K562 (cell line): ENCODE measurements at regions not wholly inside any gene's neighbourhood (a gene's known extent, or its start where the extent isn't known, plus 50 kb on each side); places are given as distances from the start of the nearest gene placed in this dataset.

Experiments used
- ATAC-seq: fragments of 200-7000 bp; cut with Tn5 transposase; 3 replicates; pipeline ENCODE4 v1.9.1; 2020; ENCODE audit warnings: moderate library complexity
- BruUV-seq: library from RNA; stranded (reverse); fragments of 400-500 nt; replicated peaks from 2 replicates; lab custom pipeline; 2021; lab: Mats Ljungman, UMichigan
- CTCF ChIA-PET: fragments of 300-600 bp; formaldehyde crosslinking; extraction: SDS; loops from one replicate; lab custom pipeline; 2021; ENCODE audit warnings: low intra/inter-chr PET ratio; lab: Yijun Ruan, JAX
- POLR2A ChIA-PET: fragments of 300-600, 350-650 bp; sonication (Branson Sonifier 250); formaldehyde crosslinking; extraction: SDS; loops from one replicate; lab custom pipeline; 2021; ENCODE audit warnings: antibody characterized with exemption, inconsistent platforms; lab: Yijun Ruan, JAX
- DNase-seq, 4 experiments: peaks; one replicate each; pipeline versions ENCODE4 v3.0.0 to v3.0.0-alpha.2; 2011 to 2018; ENCODE audit warnings: low spot score in 3 of 4, mixed read lengths in 3 of 4; ENCODE audit errors: extremely low read depth in 1 of 4
- FAIRE-seq: peaks from 2 replicates; lab custom pipeline; 2011; peaks lifted over from hg19 to GRCh38; lab: Jason Lieb, UNC
- H2AFZ ChIP-seq: 2 replicates; pipeline ENCODE4 v1.6.0; 2011; ENCODE audit warnings: low read depth, low read length, control low read depth, inconsistent platforms
- H3K27ac ChIP-seq: fragments of 200-600 bp; 3 replicates; pipeline ENCODE4 v1.8.0; 2011; ENCODE audit warnings: low read depth, mild to moderate bottlenecking, control low read depth, inconsistent platforms, low read length, moderate library complexity, mixed read lengths; ENCODE audit errors: extremely low read depth
- H3K27me3 ChIP-seq, 2 experiments: fragments of 300-600 bp in 1 of 2; 2 replicates in 1 of 2; 3 replicates in 1 of 2; pipeline versions ENCODE4 v1.6.0 to v1.8.0; 2011; ENCODE audit warnings: inconsistent platforms in 2 of 2, low read length in 2 of 2, mild to moderate bottlenecking in 1 of 2, mixed read lengths in 1 of 2, moderate library complexity in 1 of 2; ENCODE audit not compliant: control insufficient read depth in 2 of 2, insufficient read depth in 2 of 2
- H3K36me3 ChIP-seq: fragments of 300-600 bp; 3 replicates; pipeline ENCODE4 v1.8.0; 2011; ENCODE audit warnings: mild to moderate bottlenecking, low read length, inconsistent platforms; ENCODE audit not compliant: control insufficient read depth, insufficient read depth
- H3K4me1 ChIP-seq, 2 experiments: fragments of 200-600 bp in 1 of 2; replicated peaks in 1 of 2; 2 replicates in 1 of 2; 3 replicates in 1 of 2; pipeline versions ENCODE4 v1.5.1 to v1.8.0; 2011; ENCODE audit warnings: inconsistent platforms in 2 of 2, low read length in 2 of 2, mild to moderate bottlenecking in 1 of 2, mixed read lengths in 1 of 2, moderate library complexity in 1 of 2; ENCODE audit not compliant: control insufficient read depth in 2 of 2, insufficient read depth in 2 of 2
- H3K4me2 ChIP-seq: 2 replicates; pipeline ENCODE4 v1.6.1; 2011; ENCODE audit warnings: low read length, control low read depth, inconsistent platforms, mixed read lengths; ENCODE audit not compliant: insufficient read depth
- H3K4me3 ChIP-seq: fragments of 200-600 bp; sonication (generic), shearing (Covaris generic); 2 replicates; pipeline ENCODE4 v1.5.1; 2016; ENCODE audit warnings: control low read depth, inconsistent platforms
- H3K79me2 ChIP-seq: fragments of 200-600 bp; 3 replicates; pipeline ENCODE4 v1.8.0; 2011; ENCODE audit warnings: low read length, inconsistent platforms; ENCODE audit not compliant: control insufficient read depth, insufficient read depth
- H3K9ac ChIP-seq, 2 experiments: 2 replicates each; pipeline versions ENCODE4 v1.6.0 to v1.6.1; 2011; ENCODE audit warnings: low read depth in 2 of 2, low read length in 2 of 2, control low read depth in 1 of 2, inconsistent platforms in 1 of 2, mild to moderate bottlenecking in 1 of 2, mixed read lengths in 1 of 2; ENCODE audit not compliant: insufficient read depth in 1 of 2
- H3K9me1 ChIP-seq: one replicate; pipeline ENCODE4 v1.6.0; 2011; ENCODE audit warnings: inconsistent platforms, mild to moderate bottlenecking, low read length, moderate library complexity; ENCODE audit not compliant: control insufficient read depth, insufficient read depth
- H3K9me3 ChIP-seq: replicated peaks from 2 replicates; pipeline ENCODE4 v1.5.1; 2011; ENCODE audit warnings: low read depth, low read length, inconsistent platforms; ENCODE audit not compliant: control insufficient read depth, insufficient read depth
- H4K20me1 ChIP-seq: replicated peaks from 2 replicates; pipeline ENCODE4 v1.6.1; 2011; ENCODE audit warnings: low read length, inconsistent platforms, mixed read lengths; ENCODE audit not compliant: control insufficient read depth, insufficient read depth
- CREM ChIP-seq: IDR thresholded peaks from 2 replicates; pipeline ENCODE4 v1.6.1; 2014; ENCODE audit warnings: antibody characterized with exemption, low read depth
- ILF3 ChIP-seq: fragments of 450-650 bp; IDR thresholded peaks from 2 replicates; pipeline ENCODE4 v1.6.1; 2018; ENCODE audit warnings: antibody characterized with exemption, mild to moderate bottlenecking, moderate library complexity, borderline replicate concordance
- NFIC ChIP-seq: fragments of 450-650 bp; IDR thresholded peaks from 2 replicates; pipeline ENCODE4 v1.6.1; 2017; ENCODE audit warnings: mild to moderate bottlenecking, inconsistent platforms
- STAT5B ChIP-seq: fragments of 250-450 bp; sonication (Bioruptor Pico); IDR thresholded peaks from 2 replicates; pipeline ENCODE4 v1.8.0; 2021; ENCODE audit warnings: mild to moderate bottlenecking, inconsistent platforms
- WGBS: fragments of 100-300 bp; shearing (Covaris generic); methylation state at CpG from one replicate; pipeline ENCODE4 v1.1.6; 2016; ENCODE audit warnings: low coverage, mixed read lengths; ENCODE audit not compliant: insufficient coverage; ENCODE audit errors: missing lambda C conversion rate; 5-methylcytosine and 5-hydroxymethylcytosine counted together
- in situ Hi-C: fragments of 300-500 bp; cut with MboI; formaldehyde crosslinking; loops from 4 replicates; pipeline ENCODE4 v1.15.0; 2018; ENCODE audit warnings: inconsistent platforms, mixed read lengths
- intact Hi-C: fragments of 100-400 bp; cut with micrococcal nuclease; formaldehyde crosslinking; loops from 2 replicates; pipeline ENCODE4 v1.14.2; 2022
- TF ChIP-seq, protein P1 (sequence below): fragments of 250-450 bp; sonication (Bioruptor Pico); IDR thresholded peaks from 2 replicates; pipeline ENCODE4 v1.8.0; 2022; ENCODE audit warnings: inconsistent platforms
- TF ChIP-seq, protein P2 (sequence below): fragments of 250-450 bp; sonication (Bioruptor Pico); IDR thresholded peaks from 2 replicates; pipeline ENCODE4 v1.8.0; 2021; ENCODE audit warnings: mild to moderate bottlenecking, moderate library complexity
- TF ChIP-seq, protein P3 (sequence below), 2 experiments: IDR thresholded peaks in 1 of 2; conservative IDR thresholded peaks in 1 of 2; 2 replicates each; pipeline ENCODE4 v1.6.1; 2016; ENCODE audit warnings: low read depth in 2 of 2, mild to moderate bottlenecking in 1 of 2, missing compliant biosample characterization in 1 of 2, missing genetic modification characterization in 1 of 2, moderate library complexity in 1 of 2

DNA sequence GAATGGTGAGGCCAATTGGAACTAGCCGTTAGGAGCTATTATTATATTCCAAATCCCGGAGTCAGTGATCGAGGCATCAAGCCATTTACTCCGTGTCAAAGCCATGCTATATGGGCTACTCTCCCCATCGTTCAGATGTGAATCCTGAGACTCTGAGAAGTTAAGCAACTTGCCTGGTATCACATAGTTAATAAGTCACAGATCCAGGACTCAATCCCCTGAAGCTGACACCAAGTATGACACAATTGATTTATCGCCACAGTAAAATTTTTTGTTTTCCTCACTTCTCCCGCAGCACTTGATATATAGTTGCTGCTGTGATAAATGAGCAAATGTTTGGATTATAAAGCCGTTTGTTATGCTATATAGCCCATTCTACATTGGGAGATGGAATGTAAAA is 50.8 kb upstream of the TSHZ2 start:
- H3K9me3 ChIP-seq, result no peaks in the 10 kb centered on the region
- 1% methylated on average over 8 of the region's 8 CpGs for WGBS
- in situ Hi-C loops (no loop called here), intact Hi-C loops (no loop called here)
- ATAC-seq, result no peak
- ChIA-PET POLR2A (no interaction called here), CTCF (no interaction called here)
- H2AFZ ChIP-seq, result no peak overlapping the region
- TF ChIP-seq ILF3 (no peak), STAT5B (CRISPR knock-in tag) (no peak), CREM (no peak), NFIC (no peak)
- TF ChIP-seq, protein P1, sequence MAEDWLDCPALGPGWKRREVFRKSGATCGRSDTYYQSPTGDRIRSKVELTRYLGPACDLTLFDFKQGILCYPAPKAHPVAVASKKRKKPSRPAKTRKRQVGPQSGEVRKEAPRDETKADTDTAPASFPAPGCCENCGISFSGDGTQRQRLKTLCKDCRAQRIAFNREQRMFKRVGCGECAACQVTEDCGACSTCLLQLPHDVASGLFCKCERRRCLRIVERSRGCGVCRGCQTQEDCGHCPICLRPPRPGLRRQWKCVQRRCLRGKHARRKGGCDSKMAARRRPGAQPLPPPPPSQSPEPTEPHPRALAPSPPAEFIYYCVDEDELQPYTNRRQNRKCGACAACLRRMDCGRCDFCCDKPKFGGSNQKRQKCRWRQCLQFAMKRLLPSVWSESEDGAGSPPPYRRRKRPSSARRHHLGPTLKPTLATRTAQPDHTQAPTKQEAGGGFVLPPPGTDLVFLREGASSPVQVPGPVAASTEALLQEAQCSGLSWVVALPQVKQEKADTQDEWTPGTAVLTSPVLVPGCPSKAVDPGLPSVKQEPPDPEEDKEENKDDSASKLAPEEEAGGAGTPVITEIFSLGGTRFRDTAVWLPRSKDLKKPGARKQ (CRISPR knock-in tag), result no peak
- TF ChIP-seq, protein P2, sequence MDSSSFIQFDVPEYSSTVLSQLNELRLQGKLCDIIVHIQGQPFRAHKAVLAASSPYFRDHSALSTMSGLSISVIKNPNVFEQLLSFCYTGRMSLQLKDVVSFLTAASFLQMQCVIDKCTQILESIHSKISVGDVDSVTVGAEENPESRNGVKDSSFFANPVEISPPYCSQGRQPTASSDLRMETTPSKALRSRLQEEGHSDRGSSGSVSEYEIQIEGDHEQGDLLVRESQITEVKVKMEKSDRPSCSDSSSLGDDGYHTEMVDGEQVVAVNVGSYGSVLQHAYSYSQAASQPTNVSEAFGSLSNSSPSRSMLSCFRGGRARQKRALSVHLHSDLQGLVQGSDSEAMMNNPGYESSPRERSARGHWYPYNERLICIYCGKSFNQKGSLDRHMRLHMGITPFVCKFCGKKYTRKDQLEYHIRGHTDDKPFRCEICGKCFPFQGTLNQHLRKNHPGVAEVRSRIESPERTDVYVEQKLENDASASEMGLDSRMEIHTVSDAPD, result no peak
- TF ChIP-seq, protein P3, sequence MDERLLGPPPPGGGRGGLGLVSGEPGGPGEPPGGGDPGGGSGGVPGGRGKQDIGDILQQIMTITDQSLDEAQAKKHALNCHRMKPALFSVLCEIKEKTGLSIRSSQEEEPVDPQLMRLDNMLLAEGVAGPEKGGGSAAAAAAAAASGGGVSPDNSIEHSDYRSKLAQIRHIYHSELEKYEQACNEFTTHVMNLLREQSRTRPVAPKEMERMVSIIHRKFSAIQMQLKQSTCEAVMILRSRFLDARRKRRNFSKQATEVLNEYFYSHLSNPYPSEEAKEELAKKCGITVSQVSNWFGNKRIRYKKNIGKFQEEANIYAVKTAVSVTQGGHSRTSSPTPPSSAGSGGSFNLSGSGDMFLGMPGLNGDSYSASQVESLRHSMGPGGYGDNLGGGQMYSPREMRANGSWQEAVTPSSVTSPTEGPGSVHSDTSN (CRISPR knock-in tag; IDR thresholded peaks at IDR 0.05; ENCODE audit: low read depth), result no peak
- TF ChIP-seq, protein P3 (tag; conservative IDR thresholded peaks at IDR 0.05; ENCODE audit: low read depth), result peak; percentile 49
- no peak overlapping the region for H3K27ac ChIP-seq
- DNase-seq, result no peak
- no peak overlapping the region for H3K4me3 ChIP-seq
- FAIRE-seq, result no peak
- H4K20me1 ChIP-seq, result no peaks in the 10 kb centered on the region
- H3K9ac ChIP-seq, result no peak overlapping the region
- H3K36me3 ChIP-seq, result no peaks in the 10 kb centered on the region
- no TSS peak for BruUV-seq
- H3K79me2 ChIP-seq, result no peaks in the 10 kb centered on the region
- H3K4me1 ChIP-seq, result no peaks in the 10 kb centered on the region
- H3K27me3 ChIP-seq, result peaks cover 0 to 7% of the 10 kb centered on the region in 2 experiments; a peak in 1 of 5 replicates
- H3K9me1 ChIP-seq, result no peaks in the 10 kb centered on the region
- no peak overlapping the region for H3K4me2 ChIP-seq
